K562 (cell line): ENCODE measurements at regions not wholly inside any gene's neighbourhood (a gene's known extent, or its start where the extent isn't known, plus 50 kb on each side); places are given as distances from the start of the nearest gene placed in this dataset.
A peak's percentile ranks its signal among the peaks of the same experiment; 100 is the strongest.

Source experiments
- ATAC-seq: fragments of 200-7000 bp; cut with Tn5 transposase; 3 replicates; pipeline ENCODE4 v1.9.1; 2020; ENCODE audit warnings: moderate library complexity
- BruUV-seq: library from RNA; stranded (reverse); fragments of 400-500 nt; replicated peaks from 2 replicates; lab custom pipeline; 2021; lab: Mats Ljungman, UMichigan
- CTCF ChIA-PET: fragments of 300-600 bp; formaldehyde crosslinking; extraction: SDS; loops from one replicate; lab custom pipeline; 2021; ENCODE audit warnings: low intra/inter-chr PET ratio; lab: Yijun Ruan, JAX
- POLR2A ChIA-PET: fragments of 300-600, 350-650 bp; sonication (Branson Sonifier 250); formaldehyde crosslinking; extraction: SDS; loops from one replicate; lab custom pipeline; 2021; ENCODE audit warnings: antibody characterized with exemption, inconsistent platforms; lab: Yijun Ruan, JAX
- DNase-seq, 4 experiments: peaks; one replicate each; pipeline versions ENCODE4 v3.0.0 to v3.0.0-alpha.2; 2011 to 2018; ENCODE audit warnings: low spot score in 3 of 4, mixed read lengths in 3 of 4; ENCODE audit errors: extremely low read depth in 1 of 4
- FAIRE-seq: peaks from 2 replicates; lab custom pipeline; 2011; peaks lifted over from hg19 to GRCh38; lab: Jason Lieb, UNC
- H2AFZ ChIP-seq: 2 replicates; pipeline ENCODE4 v1.6.0; 2011; ENCODE audit warnings: low read depth, low read length, control low read depth, inconsistent platforms
- H3K27ac ChIP-seq: fragments of 200-600 bp; 3 replicates; pipeline ENCODE4 v1.8.0; 2011; ENCODE audit warnings: low read depth, mild to moderate bottlenecking, control low read depth, inconsistent platforms, low read length, moderate library complexity, mixed read lengths; ENCODE audit errors: extremely low read depth
- H3K27me3 ChIP-seq, 2 experiments: fragments of 300-600 bp in 1 of 2; 2 replicates in 1 of 2; 3 replicates in 1 of 2; pipeline versions ENCODE4 v1.6.0 to v1.8.0; 2011; ENCODE audit warnings: inconsistent platforms in 2 of 2, low read length in 2 of 2, mild to moderate bottlenecking in 1 of 2, mixed read lengths in 1 of 2, moderate library complexity in 1 of 2; ENCODE audit not compliant: control insufficient read depth in 2 of 2, insufficient read depth in 2 of 2
- H3K36me3 ChIP-seq: fragments of 300-600 bp; 3 replicates; pipeline ENCODE4 v1.8.0; 2011; ENCODE audit warnings: mild to moderate bottlenecking, low read length, inconsistent platforms; ENCODE audit not compliant: control insufficient read depth, insufficient read depth
- H3K4me1 ChIP-seq, 2 experiments: fragments of 200-600 bp in 1 of 2; replicated peaks in 1 of 2; 2 replicates in 1 of 2; 3 replicates in 1 of 2; pipeline versions ENCODE4 v1.5.1 to v1.8.0; 2011; ENCODE audit warnings: inconsistent platforms in 2 of 2, low read length in 2 of 2, mild to moderate bottlenecking in 1 of 2, mixed read lengths in 1 of 2, moderate library complexity in 1 of 2; ENCODE audit not compliant: control insufficient read depth in 2 of 2, insufficient read depth in 2 of 2
- H3K4me2 ChIP-seq: 2 replicates; pipeline ENCODE4 v1.6.1; 2011; ENCODE audit warnings: low read length, control low read depth, inconsistent platforms, mixed read lengths; ENCODE audit not compliant: insufficient read depth
- H3K4me3 ChIP-seq: fragments of 200-600 bp; sonication (generic), shearing (Covaris generic); 2 replicates; pipeline ENCODE4 v1.5.1; 2016; ENCODE audit warnings: control low read depth, inconsistent platforms
- H3K79me2 ChIP-seq: fragments of 200-600 bp; 3 replicates; pipeline ENCODE4 v1.8.0; 2011; ENCODE audit warnings: low read length, inconsistent platforms; ENCODE audit not compliant: control insufficient read depth, insufficient read depth
- H3K9ac ChIP-seq, 2 experiments: 2 replicates each; pipeline versions ENCODE4 v1.6.0 to v1.6.1; 2011; ENCODE audit warnings: low read depth in 2 of 2, low read length in 2 of 2, control low read depth in 1 of 2, inconsistent platforms in 1 of 2, mild to moderate bottlenecking in 1 of 2, mixed read lengths in 1 of 2; ENCODE audit not compliant: insufficient read depth in 1 of 2
- H3K9me1 ChIP-seq: one replicate; pipeline ENCODE4 v1.6.0; 2011; ENCODE audit warnings: inconsistent platforms, mild to moderate bottlenecking, low read length, moderate library complexity; ENCODE audit not compliant: control insufficient read depth, insufficient read depth
- H3K9me3 ChIP-seq: replicated peaks from 2 replicates; pipeline ENCODE4 v1.5.1; 2011; ENCODE audit warnings: low read depth, low read length, inconsistent platforms; ENCODE audit not compliant: control insufficient read depth, insufficient read depth
- H4K20me1 ChIP-seq: replicated peaks from 2 replicates; pipeline ENCODE4 v1.6.1; 2011; ENCODE audit warnings: low read length, inconsistent platforms, mixed read lengths; ENCODE audit not compliant: control insufficient read depth, insufficient read depth
- BDP1 ChIP-seq: IDR thresholded peaks from 3 replicates; pipeline ENCODE4 v1.6.1; 2011; ENCODE audit not compliant: insufficient read length, insufficient read depth
- C11orf30 ChIP-seq: fragments of 450-650 bp; IDR thresholded peaks from 2 replicates; pipeline ENCODE4 v1.6.1; 2016; ENCODE audit warnings: low read depth, mild to moderate bottlenecking
- DMBX1 ChIP-seq: fragments of 250-450 bp; sonication (Bioruptor Pico); IDR thresholded peaks from 2 replicates; pipeline ENCODE4 v1.8.0; 2022; ENCODE audit warnings: inconsistent platforms, mild to moderate bottlenecking, moderate library complexity, borderline replicate concordance
- DNMT1 ChIP-seq: fragments of 450-650 bp; IDR thresholded peaks from 2 replicates; pipeline ENCODE4 v1.6.1; 2016; ENCODE audit warnings: antibody characterized with exemption, mild to moderate bottlenecking
- ELF2 ChIP-seq: fragments of 250-450 bp; sonication (Bioruptor Pico); IDR thresholded peaks from 2 replicates; pipeline ENCODE4 v1.5.0; 2021; ENCODE audit warnings: mild to moderate bottlenecking
- MAFF ChIP-seq: IDR thresholded peaks from 2 replicates; pipeline ENCODE4 v1.6.1; 2012; ENCODE audit warnings: low read length, improper control_type of control experiment
- MAFG ChIP-seq: fragments of 450-650 bp; conservative IDR thresholded peaks from 2 replicates; pipeline ENCODE4 v1.6.1; 2016; ENCODE audit warnings: missing genetic modification characterization, missing compliant biosample characterization
- MLLT1 ChIP-seq, 2 experiments: fragments of 450-650 bp; IDR thresholded peaks; 2 replicates each; pipeline ENCODE4 v1.6.1; 2016
- NFATC3 ChIP-seq: fragments of 450-650 bp; IDR thresholded peaks from 2 replicates; pipeline ENCODE4 v1.6.1; 2017; ENCODE audit warnings: mild to moderate bottlenecking
- PCBP2 ChIP-seq: fragments of 200-400 bp; formaldehyde crosslinking; IDR thresholded peaks from 2 replicates; pipeline ENCODE4 v1.6.1; 2018; ENCODE audit warnings: low read length, low read depth, mild to moderate bottlenecking, moderate library complexity; ENCODE audit not compliant: poor library complexity, severe bottlenecking
- POLR3G ChIP-seq: IDR thresholded peaks from 2 replicates; pipeline ENCODE4 v1.6.1; 2011; ENCODE audit not compliant: insufficient read length, insufficient replicate concordance; ENCODE audit errors: extremely low read depth
- SIX5 ChIP-seq, 2 experiments: IDR thresholded peaks; 2 replicates each; pipeline ENCODE4 v1.6.1; 2011; ENCODE audit warnings: low read length in 2 of 2, borderline replicate concordance in 1 of 2, low read depth in 1 of 2, mild to moderate bottlenecking in 1 of 2, moderate library complexity in 1 of 2; ENCODE audit not compliant: insufficient read depth in 1 of 2
- SREBF2 ChIP-seq: sonication (generic); formaldehyde crosslinking; IDR thresholded peaks from 2 replicates; pipeline ENCODE4 v1.4.0; 2020; ENCODE audit warnings: mild to moderate bottlenecking, missing genetic modification reagents
- SRSF9 ChIP-seq: fragments of 200-400 bp; formaldehyde crosslinking; IDR thresholded peaks from 2 replicates; pipeline ENCODE4 v1.6.1; 2017; ENCODE audit warnings: low read depth, low read length, borderline replicate concordance
- TFAM ChIP-seq: fragments of 250-450 bp; sonication (Bioruptor Pico); conservative IDR thresholded peaks from 2 replicates; pipeline ENCODE4 v1.5.0; 2021; ENCODE audit warnings: mild to moderate bottlenecking, moderate library complexity
- UBTF ChIP-seq, 2 experiments: IDR thresholded peaks; 2 replicates each; pipeline ENCODE4 v1.6.1; 2012; ENCODE audit warnings: improper control_type of control experiment in 2 of 2, low read depth in 2 of 2, low read length in 2 of 2, borderline replicate concordance in 1 of 2
- ZNF143 ChIP-seq: sonication (generic); formaldehyde crosslinking; IDR thresholded peaks from 2 replicates; pipeline ENCODE4 v1.9.0; 2022; ENCODE audit warnings: mild to moderate bottlenecking, missing genetic modification reagents
- ZNF316 ChIP-seq: fragments of 450-650 bp; IDR thresholded peaks from 2 replicates; pipeline ENCODE4 v1.6.1; 2016
- ZNF436 ChIP-seq: fragments of 250-450, 450-650 bp; sonication (Bioruptor Pico); formaldehyde crosslinking; IDR thresholded peaks from 2 replicates; pipeline ENCODE4 v1.7.0; 2020; ENCODE audit warnings: mild to moderate bottlenecking
- ZNF444 ChIP-seq: fragments of 250-450 bp; sonication (Bioruptor Pico); IDR thresholded peaks from 2 replicates; pipeline ENCODE4 v1.4.0; 2020; ENCODE audit warnings: mild to moderate bottlenecking, moderate library complexity
- WGBS: fragments of 100-300 bp; shearing (Covaris generic); methylation state at CpG from one replicate; pipeline ENCODE4 v1.1.6; 2016; ENCODE audit warnings: low coverage, mixed read lengths; ENCODE audit not compliant: insufficient coverage; ENCODE audit errors: missing lambda C conversion rate; 5-methylcytosine and 5-hydroxymethylcytosine counted together
- in situ Hi-C: fragments of 300-500 bp; cut with MboI; formaldehyde crosslinking; loops from 4 replicates; pipeline ENCODE4 v1.15.0; 2018; ENCODE audit warnings: inconsistent platforms, mixed read lengths
- intact Hi-C: fragments of 100-400 bp; cut with micrococcal nuclease; formaldehyde crosslinking; loops from 2 replicates; pipeline ENCODE4 v1.14.2; 2022

GRCh38 chr12:30573145-30573544 is 122.5 kb downstream of the IPO8 start (continued):
- TF ChIP-seq POLR3G: no peak
- no peak for TF ChIP-seq SREBF2 (CRISPR knock-in tag)
- TF ChIP-seq NFATC3: no peak
- TF ChIP-seq DMBX1 (CRISPR knock-in tag): no peak
- no peak for TF ChIP-seq UBTF (IDR thresholded peaks at IDR 0.05; ENCODE audit: borderline replicate concordance in 1 of 2, low read depth in 2 of 2, low read length in 2 of 2)
- TF ChIP-seq BDP1: no peak

GRCh38 chr12:30570211-30570890 is 125.3 kb downstream of the IPO8 start:
- ChIA-PET POLR2A (no interaction called here), CTCF (no interaction called here)
- no peak for ATAC-seq
- no peak for FAIRE-seq
- WGBS: 5% methylated on average over 5 of the region's 5 CpGs
- BruUV-seq: no TSS peak
- no peaks in the 10 kb centered on the region for H3K36me3 ChIP-seq
- no peak overlapping the region for H3K4me2 ChIP-seq
- no peaks in the 10 kb centered on the region for H3K9me1 ChIP-seq
- in situ Hi-C loops (no loop called here), intact Hi-C loops (no loop called here)
- H3K79me2 ChIP-seq: no peaks in the 10 kb centered on the region
- no peak for DNase-seq
- no peaks in the 10 kb centered on the region for H3K4me1 ChIP-seq
- H3K27me3 ChIP-seq: peaks cover 0 to 5% of the 10 kb centered on the region in 2 experiments; a peak in 2 of 5 replicates
- H3K4me3 ChIP-seq: no peak overlapping the region
- no peak overlapping the region for H2AFZ ChIP-seq
- no peaks in the 10 kb centered on the region for H3K9me3 ChIP-seq
- H4K20me1 ChIP-seq: no peaks in the 10 kb centered on the region
- no peak overlapping the region for H3K9ac ChIP-seq
- no peak overlapping the region for H3K27ac ChIP-seq
- TF ChIP-seq MLLT1 (IDR thresholded peaks at IDR 0.05): no peak
- TF ChIP-seq ZNF143: no peak
- peak; percentile 55 for TF ChIP-seq MAFG (tag)
- no peak for TF ChIP-seq PCBP2
- TF ChIP-seq DMBX1 (CRISPR knock-in tag): no peak
- no peak for TF ChIP-seq SIX5 (IDR thresholded peaks at IDR 0.05; ENCODE audit: borderline replicate concordance in 1 of 2, insufficient read depth in 1 of 2, low read depth in 1 of 2, low read length in 2 of 2)
- TF ChIP-seq MAFF: peak; percentile 81
- TF ChIP-seq ZNF444 (CRISPR knock-in tag): no peak
- no peak for TF ChIP-seq ELF2
- peak; percentile 41; the same call in 1 of the 2 replicates for TF ChIP-seq C11orf30
- no peak for TF ChIP-seq DNMT1
- no peak for TF ChIP-seq SRSF9
- no peak for TF ChIP-seq ZNF436
- TF ChIP-seq ZNF316: peak; percentile 79
- no peak for TF ChIP-seq TFAM (CRISPR knock-in tag)
